Neural cell (in vitro differentiated cells): ENCODE measurements at regions not wholly inside any gene's neighbourhood (a gene's known extent, or its start where the extent isn't known, plus 50 kb on each side); places are given as distances from the start of the nearest gene placed in this dataset.

ENCODE experiments used
- H2AFZ ChIP-seq: fragments of 200-600, 300-800 bp; sonication (generic), shearing (Covaris generic); 2 replicates; pipeline ENCODE4 v1.6.0; 2014; ENCODE audit warnings: low read depth, mild to moderate bottlenecking, antibody characterized with exemption, low read length, moderate library complexity
- H3F3A ChIP-seq: fragments of 200-600 bp; shearing (Covaris generic); 2 replicates; pipeline ENCODE4 v1.6.1; 2016; ENCODE audit warnings: mild to moderate bottlenecking, moderate library complexity, mixed read lengths, antibody characterized with exemption, low read length; ENCODE audit not compliant: insufficient read depth, poor library complexity, severe bottlenecking
- H3K27ac ChIP-seq: fragments of 200-600, 300-800 bp; sonication (generic), shearing (Covaris generic); 2 replicates; pipeline ENCODE4 v1.5.1; 2014; ENCODE audit warnings: mild to moderate bottlenecking, low read length, moderate library complexity
- H3K27me3 ChIP-seq: fragments of 300-800, 200-600 bp; sonication (generic), shearing (Covaris generic); 2 replicates; pipeline ENCODE4 v1.6.0; 2014; ENCODE audit warnings: mild to moderate bottlenecking, low read depth, low read length, moderate library complexity; ENCODE audit not compliant: insufficient read depth
- H3K36me3 ChIP-seq: fragments of 300-800, 200-600 bp; sonication (generic), shearing (Covaris generic); 2 replicates; pipeline ENCODE4 v1.5.1; 2014; ENCODE audit warnings: mild to moderate bottlenecking, antibody characterized with exemption, low read length, moderate library complexity; ENCODE audit not compliant: insufficient read depth
- H3K4me2 ChIP-seq: fragments of 300-800, 200-600 bp; sonication (generic), shearing (Covaris generic); 2 replicates; pipeline ENCODE4 v1.6.0; 2014; ENCODE audit warnings: mild to moderate bottlenecking, low read length
- H3K4me3 ChIP-seq: fragments of 300-800, 200-600 bp; sonication (generic), shearing (Covaris generic); 2 replicates; pipeline ENCODE4 v1.5.1; 2014; ENCODE audit warnings: mild to moderate bottlenecking, low read length, moderate library complexity
- H3K79me2 ChIP-seq: fragments of 200-600 bp; shearing (Covaris generic); replicated peaks from 2 replicates; pipeline ENCODE4 v1.6.0; 2014; ENCODE audit warnings: mild to moderate bottlenecking, low read length, moderate library complexity; ENCODE audit not compliant: insufficient read depth
- H3K9ac ChIP-seq: fragments of 300-800, 200-600 bp; sonication (generic), shearing (Covaris generic); 2 replicates; pipeline ENCODE4 v1.6.1; 2016; ENCODE audit warnings: mild to moderate bottlenecking, low read length, mixed read lengths
- H3K9me2 ChIP-seq: fragments of 200-600 bp; shearing (Covaris generic); 2 replicates; pipeline ENCODE4 v1.6.1; 2016; ENCODE audit warnings: mild to moderate bottlenecking, low read length, mixed read lengths; ENCODE audit not compliant: insufficient read depth
- H3K9me3 ChIP-seq: fragments of 200-600, 300-800 bp; sonication (generic), shearing (Covaris generic); 2 replicates; pipeline ENCODE4 v1.6.1; 2016; ENCODE audit warnings: mild to moderate bottlenecking, mixed run types, low read length, moderate library complexity, mixed read lengths
- H4K20me1 ChIP-seq: fragments of 200-600 bp; shearing (Covaris generic); 2 replicates; pipeline ENCODE4 v1.6.1; 2016; ENCODE audit warnings: mild to moderate bottlenecking, mixed run types; ENCODE audit not compliant: insufficient read depth
- EP300 ChIP-seq: fragments of 450-650 bp; conservative IDR thresholded peaks from 2 replicates; pipeline ENCODE4 v1.6.1; 2014; ENCODE audit warnings: antibody characterized with exemption, mild to moderate bottlenecking, moderate library complexity; ENCODE audit not compliant: poor library complexity, severe bottlenecking
- EZH2 ChIP-seq: fragments of 200-600, 300-800 bp; shearing (Covaris generic), sonication (generic); IDR thresholded peaks from 2 replicates; pipeline ENCODE4 v1.6.1; 2014; ENCODE audit warnings: antibody characterized with exemption, low read length, borderline replicate concordance, mild to moderate bottlenecking; ENCODE audit not compliant: insufficient read depth, poor library complexity, severe bottlenecking
- MXI1 ChIP-seq: fragments of 450-650 bp; conservative IDR thresholded peaks from 2 replicates; pipeline ENCODE4 v1.6.1; 2014; ENCODE audit warnings: antibody characterized with exemption, mild to moderate bottlenecking; ENCODE audit not compliant: poor library complexity, severe bottlenecking
- POLR2AphosphoS5 ChIP-seq: IDR thresholded peaks from 2 replicates; pipeline ENCODE4 v1.6.1; 2012
- RAD21 ChIP-seq: fragments of 450-650 bp; conservative IDR thresholded peaks from 2 replicates; pipeline ENCODE4 v1.6.1; 2014; ENCODE audit warnings: antibody characterized with exemption, mild to moderate bottlenecking, moderate library complexity
- SMC3 ChIP-seq: fragments of 450-650 bp; conservative IDR thresholded peaks from 2 replicates; pipeline ENCODE4 v1.6.1; 2014; ENCODE audit warnings: antibody characterized with exemption, mild to moderate bottlenecking, moderate library complexity; ENCODE audit not compliant: poor library complexity
- TAF1 ChIP-seq: IDR thresholded peaks from 2 replicates; pipeline ENCODE4 v1.6.1; 2012; ENCODE audit warnings: low read depth
- TF ChIP-seq, protein P1 (sequence below): IDR thresholded peaks from 2 replicates; pipeline ENCODE4 v1.6.1; 2012; ENCODE audit warnings: borderline replicate concordance
- TF ChIP-seq, protein P2 (sequence below): fragments of 450-650 bp; IDR thresholded peaks from 2 replicates; pipeline ENCODE4 v1.5.1; 2014; ENCODE audit warnings: antibody characterized with exemption, mild to moderate bottlenecking, moderate library complexity; ENCODE audit not compliant: poor library complexity, severe bottlenecking

DNA sequence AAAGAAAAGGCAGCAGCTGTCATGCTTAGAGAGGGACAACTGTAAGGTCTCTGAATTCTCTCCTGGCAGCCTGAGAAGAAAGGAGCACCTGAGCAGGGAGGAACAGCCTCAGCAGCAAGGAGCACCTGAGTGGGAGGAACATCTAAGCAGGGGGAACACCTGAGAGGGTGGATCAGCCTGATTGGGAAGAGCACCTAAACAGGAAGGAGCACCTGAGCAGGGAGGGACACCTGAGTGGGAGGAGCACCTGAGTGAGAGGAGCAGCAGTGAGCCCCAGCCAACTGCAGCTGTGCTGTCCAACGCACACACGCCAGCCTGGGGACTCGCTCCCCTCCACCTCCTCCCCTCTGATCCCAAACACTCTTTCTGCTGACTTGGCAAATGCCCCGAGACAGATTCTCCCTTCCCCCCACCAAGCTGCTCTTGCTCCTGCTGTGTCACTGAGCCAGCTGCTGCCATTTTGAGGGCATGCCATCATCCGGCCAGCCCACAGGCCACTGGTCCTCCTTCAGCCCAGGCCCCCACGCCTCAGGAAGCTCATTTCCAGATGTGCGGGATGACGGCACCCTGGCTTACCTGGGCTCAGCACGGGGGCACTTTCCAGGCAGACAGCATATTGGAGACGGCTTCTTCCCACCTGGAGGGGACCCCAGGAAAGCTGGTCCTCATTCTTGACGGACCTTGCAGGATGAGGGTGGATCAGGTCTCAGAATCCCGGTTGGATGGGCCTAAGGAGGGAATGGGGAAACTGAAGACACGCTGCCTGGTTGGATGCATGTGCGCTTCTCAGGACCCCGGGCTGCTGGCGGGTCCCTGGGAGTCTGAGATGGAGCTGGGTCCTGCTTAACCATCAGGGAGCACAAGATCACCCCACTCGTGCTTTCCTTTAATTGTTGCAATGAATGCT is 57.7 kb upstream of the RBFOX3 start:
- no peak overlapping the region for H3K4me3 ChIP-seq
- no peak overlapping the region for H3K4me2 ChIP-seq
- no peaks in the 10 kb centered on the region for H3F3A ChIP-seq
- H3K9ac ChIP-seq = no peak overlapping the region
- H2AFZ ChIP-seq = no peak overlapping the region
- H3K9me2 ChIP-seq = no peaks in the 10 kb centered on the region
- H3K27me3 ChIP-seq = no peaks in the 10 kb centered on the region
- no peaks in the 10 kb centered on the region for H3K79me2 ChIP-seq
- no peaks in the 10 kb centered on the region for H3K36me3 ChIP-seq
- TF ChIP-seq MXI1 (no peak), EZH2 (no peak), RAD21 (no peak), SMC3 (no peak), POLR2AphosphoS5 (no peak), TAF1 (no peak), EP300 (no peak)
- TF ChIP-seq, protein P1, sequence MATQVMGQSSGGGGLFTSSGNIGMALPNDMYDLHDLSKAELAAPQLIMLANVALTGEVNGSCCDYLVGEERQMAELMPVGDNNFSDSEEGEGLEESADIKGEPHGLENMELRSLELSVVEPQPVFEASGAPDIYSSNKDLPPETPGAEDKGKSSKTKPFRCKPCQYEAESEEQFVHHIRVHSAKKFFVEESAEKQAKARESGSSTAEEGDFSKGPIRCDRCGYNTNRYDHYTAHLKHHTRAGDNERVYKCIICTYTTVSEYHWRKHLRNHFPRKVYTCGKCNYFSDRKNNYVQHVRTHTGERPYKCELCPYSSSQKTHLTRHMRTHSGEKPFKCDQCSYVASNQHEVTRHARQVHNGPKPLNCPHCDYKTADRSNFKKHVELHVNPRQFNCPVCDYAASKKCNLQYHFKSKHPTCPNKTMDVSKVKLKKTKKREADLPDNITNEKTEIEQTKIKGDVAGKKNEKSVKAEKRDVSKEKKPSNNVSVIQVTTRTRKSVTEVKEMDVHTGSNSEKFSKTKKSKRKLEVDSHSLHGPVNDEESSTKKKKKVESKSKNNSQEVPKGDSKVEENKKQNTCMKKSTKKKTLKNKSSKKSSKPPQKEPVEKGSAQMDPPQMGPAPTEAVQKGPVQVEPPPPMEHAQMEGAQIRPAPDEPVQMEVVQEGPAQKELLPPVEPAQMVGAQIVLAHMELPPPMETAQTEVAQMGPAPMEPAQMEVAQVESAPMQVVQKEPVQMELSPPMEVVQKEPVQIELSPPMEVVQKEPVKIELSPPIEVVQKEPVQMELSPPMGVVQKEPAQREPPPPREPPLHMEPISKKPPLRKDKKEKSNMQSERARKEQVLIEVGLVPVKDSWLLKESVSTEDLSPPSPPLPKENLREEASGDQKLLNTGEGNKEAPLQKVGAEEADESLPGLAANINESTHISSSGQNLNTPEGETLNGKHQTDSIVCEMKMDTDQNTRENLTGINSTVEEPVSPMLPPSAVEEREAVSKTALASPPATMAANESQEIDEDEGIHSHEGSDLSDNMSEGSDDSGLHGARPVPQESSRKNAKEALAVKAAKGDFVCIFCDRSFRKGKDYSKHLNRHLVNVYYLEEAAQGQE = no peak
- TF ChIP-seq, protein P2, sequence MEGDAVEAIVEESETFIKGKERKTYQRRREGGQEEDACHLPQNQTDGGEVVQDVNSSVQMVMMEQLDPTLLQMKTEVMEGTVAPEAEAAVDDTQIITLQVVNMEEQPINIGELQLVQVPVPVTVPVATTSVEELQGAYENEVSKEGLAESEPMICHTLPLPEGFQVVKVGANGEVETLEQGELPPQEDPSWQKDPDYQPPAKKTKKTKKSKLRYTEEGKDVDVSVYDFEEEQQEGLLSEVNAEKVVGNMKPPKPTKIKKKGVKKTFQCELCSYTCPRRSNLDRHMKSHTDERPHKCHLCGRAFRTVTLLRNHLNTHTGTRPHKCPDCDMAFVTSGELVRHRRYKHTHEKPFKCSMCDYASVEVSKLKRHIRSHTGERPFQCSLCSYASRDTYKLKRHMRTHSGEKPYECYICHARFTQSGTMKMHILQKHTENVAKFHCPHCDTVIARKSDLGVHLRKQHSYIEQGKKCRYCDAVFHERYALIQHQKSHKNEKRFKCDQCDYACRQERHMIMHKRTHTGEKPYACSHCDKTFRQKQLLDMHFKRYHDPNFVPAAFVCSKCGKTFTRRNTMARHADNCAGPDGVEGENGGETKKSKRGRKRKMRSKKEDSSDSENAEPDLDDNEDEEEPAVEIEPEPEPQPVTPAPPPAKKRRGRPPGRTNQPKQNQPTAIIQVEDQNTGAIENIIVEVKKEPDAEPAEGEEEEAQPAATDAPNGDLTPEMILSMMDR = no peak
- H3K9me3 ChIP-seq = peaks cover 1% of the 10 kb centered on the region
- no peaks in the 10 kb centered on the region for H4K20me1 ChIP-seq
- no peak overlapping the region for H3K27ac ChIP-seq

DNA sequence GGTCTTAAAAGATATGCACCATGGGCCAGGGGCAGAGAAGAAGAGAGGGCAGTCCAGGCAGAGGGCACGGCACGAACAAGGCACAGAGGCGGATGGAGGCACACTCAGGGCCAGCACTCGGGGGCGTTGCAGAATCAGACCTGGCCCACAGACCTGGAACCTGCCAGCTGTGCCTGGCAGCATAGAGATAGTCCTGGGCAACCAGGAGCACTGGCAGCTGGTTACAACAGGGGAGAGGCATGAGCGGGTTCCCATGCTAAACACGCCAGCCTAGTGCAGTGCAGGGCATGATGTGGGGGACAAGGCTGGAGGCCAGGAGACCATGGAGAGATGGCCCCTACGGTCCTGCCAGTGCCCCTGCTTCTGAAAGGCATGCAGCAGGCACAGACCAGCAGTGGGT is 56.9 kb upstream of the RBFOX3 start:
- no peak overlapping the region for H3K9ac ChIP-seq
- H3F3A ChIP-seq = no peaks in the 10 kb centered on the region
- no peaks in the 10 kb centered on the region for H3K36me3 ChIP-seq
- H3K4me3 ChIP-seq = no peak overlapping the region
- no peak overlapping the region for H3K4me2 ChIP-seq
- no peaks in the 10 kb centered on the region for H3K79me2 ChIP-seq
- H4K20me1 ChIP-seq = no peaks in the 10 kb centered on the region
- no peak overlapping the region for H2AFZ ChIP-seq
- H3K9me2 ChIP-seq = no peaks in the 10 kb centered on the region
- TF ChIP-seq, protein P1 = no peak
- TF ChIP-seq RAD21 = no peak
- no peak for TF ChIP-seq TAF1
- TF ChIP-seq, protein P2 = no peak
- no peak for TF ChIP-seq POLR2AphosphoS5
- no peak for TF ChIP-seq SMC3
- TF ChIP-seq MXI1 = no peak
- TF ChIP-seq EZH2 = no peak
- no peak for TF ChIP-seq EP300
- H3K27me3 ChIP-seq = no peaks in the 10 kb centered on the region
- H3K9me3 ChIP-seq = no peaks in the 10 kb centered on the region
- no peak overlapping the region for H3K27ac ChIP-seq
